ENCODE measurements at regions not wholly inside any gene's neighbourhood (a gene's known extent, or its start where the extent isn't known, plus 50 kb on each side); places are given as distances from the start of the nearest gene placed in this dataset.

- TF ChIP-seq MAFK (IDR thresholded peaks at IDR 0.05; ENCODE audit: low read depth, low read length) (no peak), SP1 (IDR thresholded peaks at IDR 0.05; ENCODE audit: low read depth, low read length) (no peak), E2F6 (IDR thresholded peaks at IDR 0.05) (no peak)
Observed at GRCh38 chr15:47862402-47862801, 145.1 kb downstream of the SEMA6D start (continued).
